HCT116 (cell line): ENCODE measurements at regions not wholly inside any gene's neighbourhood (a gene's known extent, or its start where the extent isn't known, plus 50 kb on each side); places are given as distances from the start of the nearest gene placed in this dataset.
"Not testable (repeated sequence)": the region's sequence is repeated elsewhere in the genome, so short reads cannot be mapped to it uniquely, and the experiment has no call there.

Source experiments
- ATAC-seq: fragments of 200-7000 bp; cut with Tn5 transposase; 2 replicates; pipeline ENCODE4 v1.9.1; 2020; ENCODE audit warnings: mild to moderate bottlenecking, moderate library complexity
- BruUV-seq: library from RNA; stranded (reverse); fragments of 400-500 nt; replicated peaks from 2 replicates; lab custom pipeline; 2021; lab: Mats Ljungman, UMichigan
- CTCF ChIA-PET: fragments of 300-600 bp; sonication (Branson Sonifier 250); formaldehyde crosslinking; loops from one replicate; lab custom pipeline; 2021; ENCODE audit warnings: antibody characterized with exemption; lab: Charles Lee
- POLR2A ChIA-PET: fragments of 300-600, 350-600 bp; sonication (Branson Sonifier 250); formaldehyde crosslinking; loops from one replicate; lab custom pipeline; 2021; ENCODE audit warnings: antibody characterized with exemption; lab: Charles Lee
- RAD21 ChIA-PET, 2 experiments: fragments of 300-600 bp; sonication (Branson Sonifier 250); formaldehyde crosslinking; loops; one replicate each; lab custom pipeline; 2023; ENCODE audit warnings: low total read pairs in 2 of 2; ENCODE audit not compliant: uncharacterized antibody in 2 of 2, unreplicated experiment in 2 of 2, low non-redundant PET in 1 of 2; lab: Charles Lee
- DNase-seq: peaks from one replicate; pipeline ENCODE4 v3.0.0-alpha.2; 2010; ENCODE audit warnings: low read depth, low spot score
- H2AFZ ChIP-seq: fragments of 200-600 bp; shearing (Covaris generic), sonication (generic); 2 replicates; pipeline ENCODE4 v1.6.1; 2017; ENCODE audit warnings: low read depth, mixed run types, mixed read lengths, antibody characterized with exemption, low read length; ENCODE audit not compliant: poor library complexity, severe bottlenecking
- H3K27ac ChIP-seq: 2 replicates; pipeline ENCODE4 v1.5.1; 2012; ENCODE audit warnings: low read depth, low read length
- H3K27me3 ChIP-seq: fragments of 200-600 bp; sonication (generic); 2 replicates; pipeline ENCODE4 v1.6.1; 2016; ENCODE audit warnings: mixed run types, low read length, mixed read lengths; ENCODE audit not compliant: insufficient read depth
- H3K36me3 ChIP-seq, 2 experiments: fragments of 200-500 bp in 1 of 2; fragments of 200-600 bp in 1 of 2; sonication (Bioruptor generic) in 1 of 2; sonication (generic) in 1 of 2; 2 replicates each; pipeline versions ENCODE4 v1.5.1 to v1.6.1; 2014 to 2016; ENCODE audit warnings: low read length in 2 of 2, inconsistent platforms in 1 of 2, mixed read lengths in 1 of 2, mixed run types in 1 of 2; ENCODE audit not compliant: insufficient read depth in 2 of 2, control insufficient read depth in 1 of 2
- H3K4me1 ChIP-seq, 2 experiments: fragments of 200-600 bp in 1 of 2; sonication (generic) in 1 of 2; 2 replicates each; pipeline versions ENCODE4 v1.5.1 to v1.6.1; 2012 to 2017; ENCODE audit warnings: low read length in 2 of 2, inconsistent platforms in 1 of 2, mild to moderate bottlenecking in 1 of 2, mixed read lengths in 1 of 2, mixed run types in 1 of 2, moderate library complexity in 1 of 2; ENCODE audit not compliant: insufficient read depth in 2 of 2, control insufficient read depth in 1 of 2
- H3K4me2 ChIP-seq: fragments of 200-600 bp; sonication (generic); 2 replicates; pipeline ENCODE4 v1.6.1; 2017; ENCODE audit warnings: mixed run types, low read length, mixed read lengths
- H3K4me3 ChIP-seq, 2 experiments: fragments of 200-600 bp in 1 of 2; sonication (generic) in 1 of 2; replicated peaks in 1 of 2; 2 replicates each; pipeline ENCODE4 v1.5.1; 2011 to 2016; ENCODE audit warnings: low read length in 2 of 2, control low read depth in 1 of 2, low read depth in 1 of 2, mild to moderate bottlenecking in 1 of 2, mixed read lengths in 1 of 2, mixed run types in 1 of 2
- H3K79me2 ChIP-seq: fragments of 200-600 bp; sonication (generic); 2 replicates; pipeline ENCODE4 v1.6.1; 2017; ENCODE audit warnings: mild to moderate bottlenecking, mixed run types, low read length, moderate library complexity, mixed read lengths; ENCODE audit not compliant: insufficient read depth
- H3K9ac ChIP-seq: fragments of 200-600 bp; sonication (generic); 2 replicates; pipeline ENCODE4 v1.6.1; 2016; ENCODE audit warnings: low read length, mixed read lengths
- H3K9me2 ChIP-seq: fragments of 200-600 bp; sonication (generic), shearing (Covaris generic); 2 replicates; pipeline ENCODE4 v1.6.1; 2017; ENCODE audit warnings: mixed run types, mild to moderate bottlenecking, moderate library complexity; ENCODE audit not compliant: insufficient read depth
- H3K9me3 ChIP-seq, 2 experiments: fragments of 200-500 bp in 1 of 2; fragments of 200-600 bp in 1 of 2; sonication (Bioruptor generic) in 1 of 2; sonication (generic) in 1 of 2; 2 replicates each; pipeline ENCODE4 v1.6.1; 2014 to 2017; ENCODE audit warnings: low read length in 2 of 2, mixed read lengths in 2 of 2, inconsistent platforms in 1 of 2, low read depth in 1 of 2, mild to moderate bottlenecking in 1 of 2, mixed run types in 1 of 2, moderate library complexity in 1 of 2; ENCODE audit not compliant: control insufficient read depth in 1 of 2, insufficient read depth in 1 of 2
- H4K20me1 ChIP-seq: fragments of 200-600 bp; sonication (generic), shearing (Covaris generic); 2 replicates; pipeline ENCODE4 v1.6.1; 2017; ENCODE audit warnings: mixed run types, mild to moderate bottlenecking, moderate library complexity; ENCODE audit not compliant: insufficient read depth
- CBX3 ChIP-seq: IDR thresholded peaks from 2 replicates; pipeline ENCODE4 v1.6.1; 2012; ENCODE audit warnings: low read depth
- CEBPB ChIP-seq: IDR thresholded peaks from 2 replicates; pipeline ENCODE4 v1.6.1; 2012; ENCODE audit warnings: low read depth
- EGR1 ChIP-seq: IDR thresholded peaks from 2 replicates; pipeline ENCODE4 v1.6.1; 2012; ENCODE audit warnings: low read depth
- ELF1 ChIP-seq: IDR thresholded peaks from 2 replicates; pipeline ENCODE4 v1.6.1; 2012; ENCODE audit warnings: low read depth, borderline replicate concordance
- EZH2 ChIP-seq: fragments of 200-600 bp; sonication (generic); IDR thresholded peaks from 2 replicates; pipeline ENCODE4 v1.6.1; 2017; ENCODE audit warnings: antibody characterized with exemption, mixed run types
- FOSL1 ChIP-seq: IDR thresholded peaks from 2 replicates; pipeline ENCODE4 v1.6.1; 2012; ENCODE audit warnings: low read depth
- JUND ChIP-seq: IDR thresholded peaks from 2 replicates; pipeline ENCODE4 v1.6.1; 2012
- MAX ChIP-seq: IDR thresholded peaks from 2 replicates; pipeline ENCODE4 v1.6.1; 2012
- POLR2A ChIP-seq: IDR thresholded peaks from 2 replicates; pipeline ENCODE4 v1.7.0; 2011; ENCODE audit warnings: borderline replicate concordance; ENCODE audit not compliant: insufficient read depth, insufficient read length; ENCODE audit errors: extremely low read depth
- RAD21 ChIP-seq: IDR thresholded peaks from 2 replicates; pipeline ENCODE4 v1.6.1; 2012; ENCODE audit warnings: low read depth, mild to moderate bottlenecking
- REST ChIP-seq: IDR thresholded peaks from 2 replicates; pipeline ENCODE4 v1.6.1; 2012; ENCODE audit warnings: low read depth
- SIN3A ChIP-seq: IDR thresholded peaks from 2 replicates; pipeline ENCODE4 v1.6.1; 2012; ENCODE audit warnings: low read depth
- SRF ChIP-seq: IDR thresholded peaks from 2 replicates; pipeline ENCODE4 v1.6.1; 2012; ENCODE audit warnings: low read depth
- TCF7L2 ChIP-seq: IDR thresholded peaks from 2 replicates; pipeline ENCODE4 v1.7.0; 2011; ENCODE audit warnings: borderline replicate concordance, inconsistent platforms; ENCODE audit not compliant: insufficient read depth, insufficient read length; ENCODE audit errors: extremely low read depth
- YY1 ChIP-seq: IDR thresholded peaks from 2 replicates; pipeline ENCODE4 v1.6.1; 2011; ENCODE audit warnings: low read length, low read depth, moderate library complexity, mild to moderate bottlenecking; ENCODE audit not compliant: insufficient replicate concordance; ENCODE audit errors: extremely low read depth
- ZFX ChIP-seq: fragments of 450-650 bp; IDR thresholded peaks from 2 replicates; pipeline ENCODE4 v1.6.1; 2017
- ZNF274 ChIP-seq: fragments of 200-500 bp; sonication (Bioruptor generic); IDR thresholded peaks from 2 replicates; pipeline ENCODE4 v1.6.1; 2014; ENCODE audit warnings: mild to moderate bottlenecking, low read depth, low read length, inconsistent platforms
- intact Hi-C: fragments of 100-400 bp; cut with micrococcal nuclease; formaldehyde crosslinking; loops from 2 replicates; pipeline ENCODE4 v1.10.0; 2022
- TF ChIP-seq, protein P1 (sequence below), 3 experiments: fragments of 200-600 bp in 1 of 3; sonication (generic) in 1 of 3; IDR thresholded peaks in 2 of 3; conservative IDR thresholded peaks in 1 of 3; 2 replicates each; pipeline ENCODE4 v1.5.1; 2012 to 2017; ENCODE audit warnings: low read depth in 2 of 3, low read length in 2 of 3, antibody characterized with exemption in 1 of 3, borderline replicate concordance in 1 of 3, control low read depth in 1 of 3, mild to moderate bottlenecking in 1 of 3, mixed read lengths in 1 of 3, mixed run types in 1 of 3, moderate library complexity in 1 of 3; ENCODE audit not compliant: insufficient read depth in 1 of 3

DNA sequence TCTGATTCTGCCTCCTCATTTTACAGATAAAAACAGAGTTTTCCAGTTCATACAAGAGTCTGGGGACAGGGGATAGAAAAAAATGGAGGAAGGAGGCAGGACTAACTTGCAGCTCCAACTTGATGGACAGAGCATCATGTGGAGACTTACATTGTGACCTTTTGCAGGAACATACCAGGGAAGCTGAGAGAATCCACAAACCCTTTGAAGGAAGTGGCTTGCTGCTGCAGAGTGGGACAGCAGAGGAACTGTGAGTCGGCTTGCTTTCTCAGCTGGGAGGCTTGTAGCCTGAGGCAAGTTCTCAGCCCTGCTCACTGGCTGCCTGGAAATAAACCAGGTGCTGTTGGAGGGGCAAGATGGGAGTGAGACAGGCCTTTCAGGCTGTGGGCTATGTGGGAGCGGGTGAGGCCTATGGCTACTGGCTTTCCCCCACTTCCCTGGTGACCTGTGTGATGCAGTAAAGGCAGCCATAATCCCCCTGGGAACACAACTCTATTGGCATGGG, 614.4 kb downstream of the KCTD12 start:
- no peaks in the 10 kb centered on the region for H4K20me1 ChIP-seq
- no peak overlapping the region for H3K27ac ChIP-seq
- RAD21 ChIA-PET: no interaction called here
- intact Hi-C loops: no loop called here
- H3K4me1 ChIP-seq: no peaks in the 10 kb centered on the region
- no peak overlapping the region for H2AFZ ChIP-seq
- DNase-seq: no peak
- H3K9ac ChIP-seq: no peak overlapping the region
- no peak for TF ChIP-seq SIN3A
- TF ChIP-seq RAD21: no peak
- no peak for TF ChIP-seq SRF
- no peak for TF ChIP-seq ELF1
- no peak for TF ChIP-seq EGR1
- TF ChIP-seq TCF7L2: no peak
- TF ChIP-seq EZH2: no peak
- no peak for TF ChIP-seq CEBPB
- no peak for TF ChIP-seq MAX
- TF ChIP-seq CBX3: no peak
- no peak for TF ChIP-seq JUND
- TF ChIP-seq POLR2A: no peak
- TF ChIP-seq FOSL1: no peak
- TF ChIP-seq ZNF274: no peak
- TF ChIP-seq REST: no peak
- TF ChIP-seq YY1: no peak
- TF ChIP-seq, protein P1, sequence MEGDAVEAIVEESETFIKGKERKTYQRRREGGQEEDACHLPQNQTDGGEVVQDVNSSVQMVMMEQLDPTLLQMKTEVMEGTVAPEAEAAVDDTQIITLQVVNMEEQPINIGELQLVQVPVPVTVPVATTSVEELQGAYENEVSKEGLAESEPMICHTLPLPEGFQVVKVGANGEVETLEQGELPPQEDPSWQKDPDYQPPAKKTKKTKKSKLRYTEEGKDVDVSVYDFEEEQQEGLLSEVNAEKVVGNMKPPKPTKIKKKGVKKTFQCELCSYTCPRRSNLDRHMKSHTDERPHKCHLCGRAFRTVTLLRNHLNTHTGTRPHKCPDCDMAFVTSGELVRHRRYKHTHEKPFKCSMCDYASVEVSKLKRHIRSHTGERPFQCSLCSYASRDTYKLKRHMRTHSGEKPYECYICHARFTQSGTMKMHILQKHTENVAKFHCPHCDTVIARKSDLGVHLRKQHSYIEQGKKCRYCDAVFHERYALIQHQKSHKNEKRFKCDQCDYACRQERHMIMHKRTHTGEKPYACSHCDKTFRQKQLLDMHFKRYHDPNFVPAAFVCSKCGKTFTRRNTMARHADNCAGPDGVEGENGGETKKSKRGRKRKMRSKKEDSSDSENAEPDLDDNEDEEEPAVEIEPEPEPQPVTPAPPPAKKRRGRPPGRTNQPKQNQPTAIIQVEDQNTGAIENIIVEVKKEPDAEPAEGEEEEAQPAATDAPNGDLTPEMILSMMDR (IDR thresholded peaks at IDR 0.05 in 2 of 3, conservative IDR thresholded peaks at IDR 0.05 in 1 of 3; ENCODE audit: borderline replicate concordance in 1 of 3, insufficient read depth in 1 of 3, low read depth in 2 of 3, low read length in 2 of 3): no peak
- TF ChIP-seq ZFX: no peak
- TF ChIP-seq, all 23 proteins: peak for 0
- ChIA-PET POLR2A (no interaction called here), CTCF (no interaction called here)
- H3K4me2 ChIP-seq: no peak overlapping the region
- H3K4me3 ChIP-seq: no peak overlapping the region
- H3K9me2 ChIP-seq: no peaks in the 10 kb centered on the region
- no peaks in the 10 kb centered on the region for H3K27me3 ChIP-seq
- H3K36me3 ChIP-seq: no peaks in the 10 kb centered on the region
- BruUV-seq: no TSS peak
- H3K9me3 ChIP-seq: no peaks in the 10 kb centered on the region
- no peaks in the 10 kb centered on the region for H3K79me2 ChIP-seq
- no peak for ATAC-seq

DNA sequence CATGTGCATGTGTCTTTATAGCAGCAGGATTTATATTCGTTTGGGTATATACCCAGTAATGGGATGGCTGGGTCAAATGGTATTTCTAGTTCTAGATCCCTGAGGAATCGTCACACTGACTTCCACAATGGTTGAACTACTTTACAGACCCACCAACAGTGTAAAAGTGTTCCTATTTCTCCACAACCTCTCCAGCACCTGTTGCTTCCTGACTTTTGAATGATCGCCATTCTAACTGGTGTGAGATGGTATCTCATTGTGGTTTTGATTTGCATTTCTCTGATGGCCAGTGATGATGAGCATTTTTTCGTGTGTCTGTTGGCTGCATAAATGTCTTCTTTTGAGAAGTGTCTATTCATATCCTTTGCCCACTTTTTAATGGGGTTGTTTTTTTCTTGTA, 617.9 kb downstream of the KCTD12 start:
- H3K27me3 ChIP-seq, H3K4me3 ChIP-seq, DNase-seq, H3K27ac ChIP-seq, intact Hi-C loops, H3K79me2 ChIP-seq, H3K9me3 ChIP-seq, RAD21 ChIA-PET, CTCF ChIA-PET, H3K4me1 ChIP-seq, H3K9me2 ChIP-seq, BruUV-seq, ATAC-seq, H3K4me2 ChIP-seq, H3K9ac ChIP-seq, H3K36me3 ChIP-seq, H4K20me1 ChIP-seq, POLR2A ChIA-PET, H2AFZ ChIP-seq: not testable (repeated sequence)
